HCT116 (cell line): ENCODE measurements at regions not wholly inside any gene's neighbourhood (a gene's known extent, or its start where the extent isn't known, plus 50 kb on each side); places are given as distances from the start of the nearest gene placed in this dataset.

ENCODE experiments used
- ATAC-seq: fragments of 200-7000 bp; cut with Tn5 transposase; 2 replicates; pipeline ENCODE4 v1.9.1; 2020; ENCODE audit warnings: mild to moderate bottlenecking, moderate library complexity
- BruUV-seq: library from RNA; stranded (reverse); fragments of 400-500 nt; replicated peaks from 2 replicates; lab custom pipeline; 2021; lab: Mats Ljungman, UMichigan
- CTCF ChIA-PET: fragments of 300-600 bp; sonication (Branson Sonifier 250); formaldehyde crosslinking; loops from one replicate; lab custom pipeline; 2021; ENCODE audit warnings: antibody characterized with exemption; lab: Charles Lee
- POLR2A ChIA-PET: fragments of 300-600, 350-600 bp; sonication (Branson Sonifier 250); formaldehyde crosslinking; loops from one replicate; lab custom pipeline; 2021; ENCODE audit warnings: antibody characterized with exemption; lab: Charles Lee
- RAD21 ChIA-PET, 2 experiments: fragments of 300-600 bp; sonication (Branson Sonifier 250); formaldehyde crosslinking; loops; one replicate each; lab custom pipeline; 2023; ENCODE audit warnings: low total read pairs in 2 of 2; ENCODE audit not compliant: uncharacterized antibody in 2 of 2, unreplicated experiment in 2 of 2, low non-redundant PET in 1 of 2; lab: Charles Lee
- DNase-seq: peaks from one replicate; pipeline ENCODE4 v3.0.0-alpha.2; 2010; ENCODE audit warnings: low read depth, low spot score
- H2AFZ ChIP-seq: fragments of 200-600 bp; shearing (Covaris generic), sonication (generic); 2 replicates; pipeline ENCODE4 v1.6.1; 2017; ENCODE audit warnings: low read depth, mixed run types, mixed read lengths, antibody characterized with exemption, low read length; ENCODE audit not compliant: poor library complexity, severe bottlenecking
- H3K27ac ChIP-seq: 2 replicates; pipeline ENCODE4 v1.5.1; 2012; ENCODE audit warnings: low read depth, low read length
- H3K27me3 ChIP-seq: fragments of 200-600 bp; sonication (generic); 2 replicates; pipeline ENCODE4 v1.6.1; 2016; ENCODE audit warnings: mixed run types, low read length, mixed read lengths; ENCODE audit not compliant: insufficient read depth
- H3K36me3 ChIP-seq, 2 experiments: fragments of 200-500 bp in 1 of 2; fragments of 200-600 bp in 1 of 2; sonication (Bioruptor generic) in 1 of 2; sonication (generic) in 1 of 2; 2 replicates each; pipeline versions ENCODE4 v1.5.1 to v1.6.1; 2014 to 2016; ENCODE audit warnings: low read length in 2 of 2, inconsistent platforms in 1 of 2, mixed read lengths in 1 of 2, mixed run types in 1 of 2; ENCODE audit not compliant: insufficient read depth in 2 of 2, control insufficient read depth in 1 of 2
- H3K4me1 ChIP-seq, 2 experiments: fragments of 200-600 bp in 1 of 2; sonication (generic) in 1 of 2; 2 replicates each; pipeline versions ENCODE4 v1.5.1 to v1.6.1; 2012 to 2017; ENCODE audit warnings: low read length in 2 of 2, inconsistent platforms in 1 of 2, mild to moderate bottlenecking in 1 of 2, mixed read lengths in 1 of 2, mixed run types in 1 of 2, moderate library complexity in 1 of 2; ENCODE audit not compliant: insufficient read depth in 2 of 2, control insufficient read depth in 1 of 2
- H3K4me2 ChIP-seq: fragments of 200-600 bp; sonication (generic); 2 replicates; pipeline ENCODE4 v1.6.1; 2017; ENCODE audit warnings: mixed run types, low read length, mixed read lengths
- H3K4me3 ChIP-seq, 2 experiments: fragments of 200-600 bp in 1 of 2; sonication (generic) in 1 of 2; replicated peaks in 1 of 2; 2 replicates each; pipeline ENCODE4 v1.5.1; 2011 to 2016; ENCODE audit warnings: low read length in 2 of 2, control low read depth in 1 of 2, low read depth in 1 of 2, mild to moderate bottlenecking in 1 of 2, mixed read lengths in 1 of 2, mixed run types in 1 of 2
- H3K79me2 ChIP-seq: fragments of 200-600 bp; sonication (generic); 2 replicates; pipeline ENCODE4 v1.6.1; 2017; ENCODE audit warnings: mild to moderate bottlenecking, mixed run types, low read length, moderate library complexity, mixed read lengths; ENCODE audit not compliant: insufficient read depth
- H3K9ac ChIP-seq: fragments of 200-600 bp; sonication (generic); 2 replicates; pipeline ENCODE4 v1.6.1; 2016; ENCODE audit warnings: low read length, mixed read lengths
- H3K9me2 ChIP-seq: fragments of 200-600 bp; sonication (generic), shearing (Covaris generic); 2 replicates; pipeline ENCODE4 v1.6.1; 2017; ENCODE audit warnings: mixed run types, mild to moderate bottlenecking, moderate library complexity; ENCODE audit not compliant: insufficient read depth
- H3K9me3 ChIP-seq, 2 experiments: fragments of 200-500 bp in 1 of 2; fragments of 200-600 bp in 1 of 2; sonication (Bioruptor generic) in 1 of 2; sonication (generic) in 1 of 2; 2 replicates each; pipeline ENCODE4 v1.6.1; 2014 to 2017; ENCODE audit warnings: low read length in 2 of 2, mixed read lengths in 2 of 2, inconsistent platforms in 1 of 2, low read depth in 1 of 2, mild to moderate bottlenecking in 1 of 2, mixed run types in 1 of 2, moderate library complexity in 1 of 2; ENCODE audit not compliant: control insufficient read depth in 1 of 2, insufficient read depth in 1 of 2
- H4K20me1 ChIP-seq: fragments of 200-600 bp; sonication (generic), shearing (Covaris generic); 2 replicates; pipeline ENCODE4 v1.6.1; 2017; ENCODE audit warnings: mixed run types, mild to moderate bottlenecking, moderate library complexity; ENCODE audit not compliant: insufficient read depth
- ATF3 ChIP-seq: IDR thresholded peaks from 2 replicates; pipeline ENCODE4 v1.6.1; 2012
- CBX3 ChIP-seq: IDR thresholded peaks from 2 replicates; pipeline ENCODE4 v1.6.1; 2012; ENCODE audit warnings: low read depth
- CEBPB ChIP-seq: IDR thresholded peaks from 2 replicates; pipeline ENCODE4 v1.6.1; 2012; ENCODE audit warnings: low read depth
- EGR1 ChIP-seq: IDR thresholded peaks from 2 replicates; pipeline ENCODE4 v1.6.1; 2012; ENCODE audit warnings: low read depth
- ELF1 ChIP-seq: IDR thresholded peaks from 2 replicates; pipeline ENCODE4 v1.6.1; 2012; ENCODE audit warnings: low read depth, borderline replicate concordance
- EZH2 ChIP-seq: fragments of 200-600 bp; sonication (generic); IDR thresholded peaks from 2 replicates; pipeline ENCODE4 v1.6.1; 2017; ENCODE audit warnings: antibody characterized with exemption, mixed run types
- FOSL1 ChIP-seq: IDR thresholded peaks from 2 replicates; pipeline ENCODE4 v1.6.1; 2012; ENCODE audit warnings: low read depth
- JUND ChIP-seq: IDR thresholded peaks from 2 replicates; pipeline ENCODE4 v1.6.1; 2012
- MAX ChIP-seq: IDR thresholded peaks from 2 replicates; pipeline ENCODE4 v1.6.1; 2012
- POLR2AphosphoS5 ChIP-seq: IDR thresholded peaks from 2 replicates; pipeline ENCODE4 v1.6.1; 2011; ENCODE audit warnings: mild to moderate bottlenecking, low read depth, low read length, moderate library complexity
- REST ChIP-seq: IDR thresholded peaks from 2 replicates; pipeline ENCODE4 v1.6.1; 2012; ENCODE audit warnings: low read depth
- SIN3A ChIP-seq: IDR thresholded peaks from 2 replicates; pipeline ENCODE4 v1.6.1; 2012; ENCODE audit warnings: low read depth
- SP1 ChIP-seq: IDR thresholded peaks from 2 replicates; pipeline ENCODE4 v1.6.1; 2012; ENCODE audit warnings: low read depth
- SRF ChIP-seq: IDR thresholded peaks from 2 replicates; pipeline ENCODE4 v1.6.1; 2012; ENCODE audit warnings: low read depth
- TCF7L2 ChIP-seq: IDR thresholded peaks from 2 replicates; pipeline ENCODE4 v1.7.0; 2011; ENCODE audit warnings: borderline replicate concordance, inconsistent platforms; ENCODE audit not compliant: insufficient read depth, insufficient read length; ENCODE audit errors: extremely low read depth
- YY1 ChIP-seq: IDR thresholded peaks from 2 replicates; pipeline ENCODE4 v1.6.1; 2011; ENCODE audit warnings: low read length, low read depth, moderate library complexity, mild to moderate bottlenecking; ENCODE audit not compliant: insufficient replicate concordance; ENCODE audit errors: extremely low read depth
- ZBTB33 ChIP-seq: IDR thresholded peaks from 2 replicates; pipeline ENCODE4 v1.6.1; 2011; ENCODE audit warnings: mild to moderate bottlenecking, low read length, moderate library complexity; ENCODE audit not compliant: insufficient replicate concordance; ENCODE audit errors: extremely low read depth
- ZNF274 ChIP-seq: fragments of 200-500 bp; sonication (Bioruptor generic); IDR thresholded peaks from 2 replicates; pipeline ENCODE4 v1.6.1; 2014; ENCODE audit warnings: mild to moderate bottlenecking, low read depth, low read length, inconsistent platforms
- intact Hi-C: fragments of 100-400 bp; cut with micrococcal nuclease; formaldehyde crosslinking; loops from 2 replicates; pipeline ENCODE4 v1.10.0; 2022

- Histone ChIP-seq H3K9me2 (no peaks in the 10 kb centered on the region), H3K27me3 (peaks cover 2% of the 10 kb centered on the region; the same call in 1 of the 2 replicates), H3K36me3 (no peaks in the 10 kb centered on the region), H3K27ac (no peak overlapping the region), H2AFZ (no peak overlapping the region), H3K9me3 (no peaks in the 10 kb centered on the region), H3K4me2 (no peak overlapping the region), H3K4me1 (peaks cover 18 to 21% of the 10 kb centered on the region in 2 experiments), H3K9ac (no peak overlapping the region), H3K4me3 (no peak overlapping the region), H3K79me2 (no peaks in the 10 kb centered on the region), H4K20me1 (no peaks in the 10 kb centered on the region)
- intact Hi-C loops, result no loop called here
- RAD21 ChIA-PET, result no interaction called here
- DNase-seq, result no peak
- ATAC-seq, result no peak
- POLR2A ChIA-PET, result no interaction called here
- BruUV-seq, result no TSS peak
- TF ChIP-seq POLR2AphosphoS5 (no peak), EZH2 (no peak), TCF7L2 (no peak), SRF (no peak), ELF1 (no peak), EGR1 (no peak), SP1 (no peak), ZBTB33 (no peak), CBX3 (no peak), CEBPB (no peak), YY1 (no peak), SIN3A (no peak), REST (no peak), ZNF274 (no peak), FOSL1 (no peak), ATF3 (no peak), JUND (no peak), MAX (no peak)
- CTCF ChIA-PET, result interaction anchor here (1.2 to 2.3 kb wide), 2 partner anchors 8 to 158 kb away, joined by 3 to 20 read pairs; no protein-coding TSS in a partner anchor
These were observed 183.9 kb downstream of the SHQ1 start for GRCh38 chr3:72664184-72664975.
